Breast epithelium (tissue), 4 donors: ENCODE measurements at regions not wholly inside any gene's neighbourhood (a gene's known extent, or its start where the extent isn't known, plus 50 kb on each side); places are given as distances from the start of the nearest gene placed in this dataset.

ENCODE experiments used
- DNase-seq, 2 donors: peaks; one replicate each; pipeline ENCODE4 v3.0.0-alpha.2; 2019; ENCODE audit warnings: low spot score in 2 of 2
- H3K27ac ChIP-seq, 2 donors: fragments of 200-600 bp; sonication (generic) in 1 of 2; one replicate each; pipeline ENCODE4 v1.5.1; 2016 to 2019; ENCODE audit warnings: mild to moderate bottlenecking in 1 of 2
- H3K27me3 ChIP-seq, 2 donors: fragments of 200-600 bp; sonication (generic) in 1 of 2; one replicate each; pipeline versions ENCODE4 v1.5.1 to v1.6.0; 2017 to 2019; ENCODE audit warnings: control low read depth in 1 of 2, mild to moderate bottlenecking in 1 of 2
- H3K36me3 ChIP-seq: fragments of 200-600 bp; one replicate; pipeline ENCODE4 v1.5.1; 2019
- H3K4me1 ChIP-seq, 2 donors: fragments of 200-600 bp; sonication (generic); one replicate each; pipeline ENCODE4 v1.5.1; 2016 to 2019; ENCODE audit warnings: control low read depth in 1 of 2
- H3K4me3 ChIP-seq, 3 donors: fragments of 200-600 bp; sonication (generic); 1 replicate in 2 of 3; 2 replicates in 1 of 3; pipeline ENCODE4 v1.5.1; 2016 to 2019; ENCODE audit warnings: mild to moderate bottlenecking in 3 of 3, moderate library complexity in 2 of 3
- H3K9me3 ChIP-seq, 2 donors: fragments of 200-600 bp; sonication (generic) in 1 of 2; one replicate each; pipeline ENCODE4 v1.5.1; 2016 to 2019; ENCODE audit warnings: control low read depth in 1 of 2
- POLR2A ChIP-seq: fragments of 450-650 bp; IDR thresholded peaks from one replicate; pipeline ENCODE4 v1.6.1; 2016; ENCODE audit warnings: antibody characterized with exemption, mild to moderate bottlenecking, moderate library complexity
- POLR2AphosphoS5 ChIP-seq, 3 donors: sonication (generic); formaldehyde crosslinking; IDR thresholded peaks; one replicate each; pipeline ENCODE4 v1.6.1; 2017; ENCODE audit warnings: antibody characterized with exemption in 3 of 3
- intact Hi-C: fragments of 100-400 bp; cut with DNase I; formaldehyde crosslinking; loops from one replicate; pipeline ENCODE4 v1.15.1; 2023; ENCODE audit warnings: low total_unique reads
- TF ChIP-seq, protein P1 (sequence below), 3 donors: fragments of 450-650 bp; IDR thresholded peaks; one replicate each; pipeline ENCODE4 v1.5.1; 2016 to 2017; ENCODE audit warnings: antibody characterized with exemption in 3 of 3, mild to moderate bottlenecking in 3 of 3, moderate library complexity in 3 of 3

DNA sequence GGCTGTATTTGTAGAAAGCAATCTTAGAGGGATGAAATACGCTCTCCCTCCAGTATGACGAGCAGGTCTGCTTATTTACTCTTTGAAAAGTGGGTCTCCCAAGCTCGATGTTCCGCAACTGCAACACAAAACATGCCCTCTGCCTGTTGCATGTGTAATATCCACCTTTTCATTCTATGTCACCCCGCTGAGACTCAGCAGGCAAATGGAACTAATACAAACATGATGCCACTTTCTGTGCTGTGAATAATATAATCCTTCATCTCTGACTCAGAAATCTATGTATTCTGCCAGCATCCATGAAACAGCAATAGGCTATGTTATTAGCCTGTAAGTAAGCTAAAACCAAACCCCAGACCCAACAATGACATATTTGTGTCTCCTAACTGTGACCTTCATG is 200.8 kb upstream of the TMCO5A start:
- Histone ChIP-seq H3K27ac (no peak overlapping the region), H3K4me3 (no peak overlapping the region), H3K9me3 (no peaks in the 10 kb centered on the region), H3K4me1 (no peaks in the 10 kb centered on the region), H3K36me3 (no peaks in the 10 kb centered on the region), H3K27me3 (no peaks in the 10 kb centered on the region)
- no peak for DNase-seq
- no peak for TF ChIP-seq POLR2AphosphoS5 (IDR thresholded peaks at IDR 0.05)
- no peak for TF ChIP-seq POLR2A
- TF ChIP-seq, protein P1, sequence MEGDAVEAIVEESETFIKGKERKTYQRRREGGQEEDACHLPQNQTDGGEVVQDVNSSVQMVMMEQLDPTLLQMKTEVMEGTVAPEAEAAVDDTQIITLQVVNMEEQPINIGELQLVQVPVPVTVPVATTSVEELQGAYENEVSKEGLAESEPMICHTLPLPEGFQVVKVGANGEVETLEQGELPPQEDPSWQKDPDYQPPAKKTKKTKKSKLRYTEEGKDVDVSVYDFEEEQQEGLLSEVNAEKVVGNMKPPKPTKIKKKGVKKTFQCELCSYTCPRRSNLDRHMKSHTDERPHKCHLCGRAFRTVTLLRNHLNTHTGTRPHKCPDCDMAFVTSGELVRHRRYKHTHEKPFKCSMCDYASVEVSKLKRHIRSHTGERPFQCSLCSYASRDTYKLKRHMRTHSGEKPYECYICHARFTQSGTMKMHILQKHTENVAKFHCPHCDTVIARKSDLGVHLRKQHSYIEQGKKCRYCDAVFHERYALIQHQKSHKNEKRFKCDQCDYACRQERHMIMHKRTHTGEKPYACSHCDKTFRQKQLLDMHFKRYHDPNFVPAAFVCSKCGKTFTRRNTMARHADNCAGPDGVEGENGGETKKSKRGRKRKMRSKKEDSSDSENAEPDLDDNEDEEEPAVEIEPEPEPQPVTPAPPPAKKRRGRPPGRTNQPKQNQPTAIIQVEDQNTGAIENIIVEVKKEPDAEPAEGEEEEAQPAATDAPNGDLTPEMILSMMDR (IDR thresholded peaks at IDR 0.05), result no peak
- intact Hi-C loops, result no loop called here

DNA sequence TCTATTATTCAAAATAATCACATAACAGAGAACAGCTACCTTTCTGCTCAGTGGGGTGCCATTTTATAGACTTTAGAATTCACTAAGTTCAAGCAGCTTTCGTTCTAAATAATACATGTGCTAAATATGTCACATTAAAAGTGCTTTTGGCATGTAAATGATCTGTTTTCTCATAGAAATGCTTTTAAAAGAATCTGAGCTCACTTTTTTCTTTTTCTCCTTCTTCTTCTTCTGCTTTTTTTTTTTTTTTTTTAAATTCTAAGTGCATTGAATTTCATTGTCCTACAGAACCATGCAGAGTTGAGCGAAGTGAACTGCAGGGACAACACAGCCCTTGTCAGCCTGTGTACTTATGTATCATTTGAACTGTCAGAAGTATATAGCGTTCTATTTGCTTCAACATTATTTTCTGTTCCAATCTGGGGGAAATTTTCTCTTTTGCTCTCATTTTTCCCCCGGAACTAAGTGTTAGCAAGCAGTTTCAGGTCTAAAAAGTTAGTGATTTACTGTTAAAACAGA is 193.8 kb upstream of the TMCO5A start:
- no peak overlapping the region for H3K27ac ChIP-seq
- peaks cover 0 to 5% of the 10 kb centered on the region in 2 donors for H3K9me3 ChIP-seq
- H3K36me3 ChIP-seq, result no peaks in the 10 kb centered on the region
- H3K27me3 ChIP-seq, result no peaks in the 10 kb centered on the region
- intact Hi-C loops, result no loop called here
- no peak overlapping the region for H3K4me3 ChIP-seq
- no peak for DNase-seq
- H3K4me1 ChIP-seq, result no peaks in the 10 kb centered on the region
- TF ChIP-seq POLR2A (no peak), POLR2AphosphoS5 (IDR thresholded peaks at IDR 0.05) (no peak)
- TF ChIP-seq, protein P1 (IDR thresholded peaks at IDR 0.05), result no peak

DNA sequence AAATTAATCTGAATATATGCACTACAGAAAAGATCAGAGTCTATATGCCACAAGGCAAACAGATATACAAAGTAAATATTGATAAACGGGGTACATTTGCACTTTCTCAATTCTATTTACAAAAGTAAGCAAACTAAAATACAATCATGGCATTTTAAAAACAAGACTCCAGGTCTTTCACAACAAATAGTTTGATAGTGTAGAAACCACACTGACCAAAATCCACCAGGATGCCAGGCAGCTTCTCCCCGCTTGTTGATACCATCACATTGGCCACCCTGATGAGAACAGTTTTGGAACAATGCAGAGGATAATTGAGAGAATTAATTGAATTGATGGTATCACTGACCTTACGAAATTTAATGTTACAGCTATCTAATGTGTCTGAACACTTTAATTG is 190.6 kb upstream of the TMCO5A start:
- intact Hi-C loops, result no loop called here
- no peak for DNase-seq
- Histone ChIP-seq H3K9me3 (peaks cover 0 to 5% of the 10 kb centered on the region in 2 donors), H3K4me3 (no peak overlapping the region), H3K27me3 (no peaks in the 10 kb centered on the region), H3K36me3 (no peaks in the 10 kb centered on the region), H3K27ac (no peak overlapping the region), H3K4me1 (no peaks in the 10 kb centered on the region)
- TF ChIP-seq POLR2AphosphoS5 (IDR thresholded peaks at IDR 0.05), result no peak
- TF ChIP-seq, protein P1 (IDR thresholded peaks at IDR 0.05), result no peak
- TF ChIP-seq POLR2A, result no peak

DNA sequence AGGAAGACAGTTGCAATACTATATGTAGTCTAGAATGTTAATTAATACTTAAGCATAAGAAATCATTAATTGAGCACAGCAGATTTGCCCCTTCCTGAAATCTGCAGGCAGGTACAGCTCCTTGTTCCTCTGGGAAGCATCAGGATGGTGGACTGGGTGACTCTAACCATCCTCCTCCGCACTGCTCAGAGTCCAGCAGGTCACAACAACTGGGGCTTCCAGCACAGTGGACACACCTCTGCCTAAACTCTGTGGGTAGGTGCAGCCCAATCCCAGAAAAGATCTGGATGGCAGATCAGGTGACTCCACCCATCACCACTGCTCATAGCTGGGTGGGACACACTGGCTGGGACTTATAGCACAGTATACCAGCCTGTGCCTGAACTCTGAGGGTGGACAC is 189.9 kb upstream of the TMCO5A start:
- intact Hi-C loops, result no loop called here
- Histone ChIP-seq H3K27ac (no peak overlapping the region), H3K27me3 (no peaks in the 10 kb centered on the region), H3K4me3 (no peak overlapping the region), H3K9me3 (peaks cover 5% of the 10 kb centered on the region in 2 donors), H3K36me3 (no peaks in the 10 kb centered on the region), H3K4me1 (no peaks in the 10 kb centered on the region)
- TF ChIP-seq POLR2A (no peak), POLR2AphosphoS5 (IDR thresholded peaks at IDR 0.05) (no peak)
- TF ChIP-seq, protein P1 (IDR thresholded peaks at IDR 0.05), result no peak
- no peak for DNase-seq

DNA sequence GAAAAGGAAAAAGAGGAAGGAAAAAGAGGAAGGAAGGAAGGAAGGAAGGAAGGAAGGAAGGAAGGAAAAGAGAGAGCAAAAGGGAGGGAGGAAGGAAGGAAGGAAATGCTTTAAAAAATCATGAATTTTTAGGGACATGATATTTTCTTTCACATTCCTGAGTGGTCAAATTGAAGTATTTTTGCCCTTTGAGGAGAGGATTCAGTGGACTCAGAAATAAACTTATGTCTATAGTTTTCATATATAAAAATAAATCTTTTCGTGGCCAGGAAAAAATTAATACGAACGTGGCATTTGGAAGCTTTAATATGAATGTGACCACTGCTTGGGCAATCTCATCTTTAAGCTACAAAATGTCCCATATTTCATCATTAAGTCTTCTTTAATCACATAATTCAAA is 183.0 kb upstream of the TMCO5A start:
- no peak overlapping the region for H3K27ac ChIP-seq
- intact Hi-C loops, result no loop called here
- no peaks in the 10 kb centered on the region for H3K4me1 ChIP-seq
- TF ChIP-seq POLR2AphosphoS5 (IDR thresholded peaks at IDR 0.05) (no peak), POLR2A (no peak)
- DNase-seq, result no peak
- H3K9me3 ChIP-seq, result peaks cover 0 to 10% of the 10 kb centered on the region in 2 donors
- no peaks in the 10 kb centered on the region for H3K36me3 ChIP-seq
- no peaks in the 10 kb centered on the region for H3K27me3 ChIP-seq
- H3K4me3 ChIP-seq, result no peak overlapping the region

DNA sequence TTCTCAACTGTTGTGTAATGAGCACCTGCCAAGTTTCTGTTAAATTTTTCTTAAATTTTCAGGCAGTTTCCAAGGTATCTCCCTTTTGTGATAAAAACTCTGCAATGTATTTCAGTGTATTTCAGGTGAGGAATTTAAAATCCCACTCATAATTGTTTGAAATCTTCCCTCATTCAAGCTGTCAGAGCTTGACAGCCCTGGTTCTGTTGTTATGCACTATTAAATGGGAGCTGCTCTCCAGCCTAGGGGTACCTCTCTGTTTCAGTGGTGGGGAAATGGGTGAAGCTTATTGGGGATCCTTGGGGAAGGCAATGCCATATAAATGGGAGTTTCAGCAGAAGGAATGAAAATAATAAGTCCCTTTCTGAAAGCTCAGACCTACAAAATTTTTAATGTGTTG is 178.0 kb upstream of the TMCO5A start:
- Histone ChIP-seq H3K4me1 (no peaks in the 10 kb centered on the region), H3K4me3 (no peak overlapping the region), H3K9me3 (no peaks in the 10 kb centered on the region), H3K36me3 (no peaks in the 10 kb centered on the region), H3K27me3 (no peaks in the 10 kb centered on the region), H3K27ac (no peak overlapping the region)
- TF ChIP-seq, protein P1 (IDR thresholded peaks at IDR 0.05), result no peak
- no peak for TF ChIP-seq POLR2A
- TF ChIP-seq POLR2AphosphoS5 (IDR thresholded peaks at IDR 0.05), result no peak
- intact Hi-C loops, result no loop called here
- no peak for DNase-seq
